ENCODE measurements at regions not wholly inside any gene's neighbourhood (a gene's known extent, or its start where the extent isn't known, plus 50 kb on each side); places are given as distances from the start of the nearest gene placed in this dataset.

DNA sequence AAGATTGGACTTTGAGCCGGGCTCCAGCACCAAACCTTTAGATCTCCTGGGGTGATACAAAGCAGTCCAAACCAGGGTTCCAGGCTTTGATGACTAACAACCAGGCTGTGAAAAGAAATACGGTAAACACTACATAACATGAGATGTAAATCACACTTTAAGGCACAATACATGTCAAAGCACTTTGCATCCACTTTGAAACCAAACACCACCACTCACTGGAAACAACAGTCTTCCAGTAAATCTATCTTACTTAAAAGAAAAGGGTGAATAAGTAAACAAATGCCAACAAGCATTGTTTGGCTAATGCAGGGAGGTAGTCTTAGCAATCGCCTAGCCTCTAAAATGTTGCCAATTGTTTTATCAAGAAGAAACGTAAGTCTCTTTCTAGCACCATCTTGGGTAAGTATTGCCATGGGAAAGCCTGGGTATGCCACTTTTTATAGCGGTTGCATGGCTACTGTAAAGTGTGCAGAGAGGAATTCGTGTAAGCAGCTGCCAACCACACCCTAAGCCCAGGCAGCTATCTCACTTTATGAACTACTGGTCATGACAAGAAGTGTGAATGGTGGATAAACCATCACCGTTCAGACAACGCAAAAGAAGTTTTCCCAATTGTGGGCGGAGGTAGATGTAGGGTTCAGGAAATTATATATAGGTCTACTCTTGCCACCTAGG is 267.4 kb upstream of the PSMD7 start:
- intact Hi-C loops (cut with DNase I) = no loop called here
- Histone ChIP-seq H3K36me3 (no peaks in the 10 kb centered on the region), H3K4me3 (no peak overlapping the region), H3K4me1 (no peaks in the 10 kb centered on the region), H3K27me3 (peaks cover 0 to 16% (median 0%) of the 10 kb centered on the region in 9 donors), H3K27ac (no peak overlapping the region), H3K9me3 (no peaks in the 10 kb centered on the region)
- 67 to 76% (median 68%) methylated on average over 9 of the region's 9 CpGs for WGBS, 4 donors
- TF ChIP-seq, protein P1, sequence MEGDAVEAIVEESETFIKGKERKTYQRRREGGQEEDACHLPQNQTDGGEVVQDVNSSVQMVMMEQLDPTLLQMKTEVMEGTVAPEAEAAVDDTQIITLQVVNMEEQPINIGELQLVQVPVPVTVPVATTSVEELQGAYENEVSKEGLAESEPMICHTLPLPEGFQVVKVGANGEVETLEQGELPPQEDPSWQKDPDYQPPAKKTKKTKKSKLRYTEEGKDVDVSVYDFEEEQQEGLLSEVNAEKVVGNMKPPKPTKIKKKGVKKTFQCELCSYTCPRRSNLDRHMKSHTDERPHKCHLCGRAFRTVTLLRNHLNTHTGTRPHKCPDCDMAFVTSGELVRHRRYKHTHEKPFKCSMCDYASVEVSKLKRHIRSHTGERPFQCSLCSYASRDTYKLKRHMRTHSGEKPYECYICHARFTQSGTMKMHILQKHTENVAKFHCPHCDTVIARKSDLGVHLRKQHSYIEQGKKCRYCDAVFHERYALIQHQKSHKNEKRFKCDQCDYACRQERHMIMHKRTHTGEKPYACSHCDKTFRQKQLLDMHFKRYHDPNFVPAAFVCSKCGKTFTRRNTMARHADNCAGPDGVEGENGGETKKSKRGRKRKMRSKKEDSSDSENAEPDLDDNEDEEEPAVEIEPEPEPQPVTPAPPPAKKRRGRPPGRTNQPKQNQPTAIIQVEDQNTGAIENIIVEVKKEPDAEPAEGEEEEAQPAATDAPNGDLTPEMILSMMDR (IDR thresholded peaks at IDR 0.05) = no peak
- TF ChIP-seq POLR2A (IDR thresholded peaks at IDR 0.05) = no peak
- DNase-seq = no peak
- no peak for ATAC-seq

GRCh38 chr16:74026373-74027281 is 270.0 kb upstream of the PSMD7 start:
- intact Hi-C loops (cut with DNase I) = no loop called here

DNA sequence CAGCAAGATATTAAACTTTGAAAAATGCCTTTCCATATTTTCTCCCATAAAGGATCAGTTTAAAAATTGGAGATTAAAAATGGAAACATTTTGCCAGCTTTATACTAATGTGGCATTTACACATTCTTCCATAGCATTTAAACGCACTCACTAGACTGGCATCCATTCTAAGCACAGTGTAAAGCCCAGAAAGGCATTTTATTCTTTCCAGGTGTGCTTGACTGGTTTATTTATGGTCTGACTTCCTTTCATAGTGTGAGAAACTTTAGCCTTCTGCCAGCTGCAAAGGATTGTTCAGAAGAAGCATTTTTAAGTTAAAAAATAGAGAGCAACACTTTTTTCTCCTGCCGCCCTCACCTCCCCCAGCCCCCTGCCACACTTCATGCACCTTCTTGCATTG is 271.7 kb upstream of the PSMD7 start:
- Histone ChIP-seq H3K4me1 (no peaks in the 10 kb centered on the region), H3K4me3 (no peak overlapping the region), H3K36me3 (no peaks in the 10 kb centered on the region), H3K27ac (no peak overlapping the region), H3K9me3 (no peaks in the 10 kb centered on the region), H3K27me3 (peaks cover 0 to 8% (median 0%) of the 10 kb centered on the region in 9 donors)
- 70 to 84% (median 77%) methylated on average over 2 of the region's 2 CpGs for WGBS, 4 donors
- ATAC-seq (no peak), DNase-seq (no peak)
- TF ChIP-seq, protein P1 (IDR thresholded peaks at IDR 0.05) = no peak
- TF ChIP-seq POLR2A (IDR thresholded peaks at IDR 0.05) = no peak
- intact Hi-C loops (cut with DNase I) = no loop called here

More at GRCh38 chr16:74026373-74027281, 270.0 kb upstream of the PSMD7 start:
- no peaks in the 10 kb centered on the region for H3K9me3 ChIP-seq
- TF ChIP-seq POLR2A (IDR thresholded peaks at IDR 0.05) = no peak
- TF ChIP-seq, protein P1 (IDR thresholded peaks at IDR 0.05) = no peak
- DNase-seq (no peak), ATAC-seq (no peak)
- H3K4me3 ChIP-seq = no peak overlapping the region
- H3K4me1 ChIP-seq = no peaks in the 10 kb centered on the region
- WGBS, 4 donors = 33 to 39% (median 35%) methylated on average over 6 of the region's 6 CpGs
- H3K27me3 ChIP-seq = peaks cover 0 to 8% (median 0%) of the 10 kb centered on the region in 9 donors
- H3K27ac ChIP-seq = no peak overlapping the region
- no peaks in the 10 kb centered on the region for H3K36me3 ChIP-seq

DNA sequence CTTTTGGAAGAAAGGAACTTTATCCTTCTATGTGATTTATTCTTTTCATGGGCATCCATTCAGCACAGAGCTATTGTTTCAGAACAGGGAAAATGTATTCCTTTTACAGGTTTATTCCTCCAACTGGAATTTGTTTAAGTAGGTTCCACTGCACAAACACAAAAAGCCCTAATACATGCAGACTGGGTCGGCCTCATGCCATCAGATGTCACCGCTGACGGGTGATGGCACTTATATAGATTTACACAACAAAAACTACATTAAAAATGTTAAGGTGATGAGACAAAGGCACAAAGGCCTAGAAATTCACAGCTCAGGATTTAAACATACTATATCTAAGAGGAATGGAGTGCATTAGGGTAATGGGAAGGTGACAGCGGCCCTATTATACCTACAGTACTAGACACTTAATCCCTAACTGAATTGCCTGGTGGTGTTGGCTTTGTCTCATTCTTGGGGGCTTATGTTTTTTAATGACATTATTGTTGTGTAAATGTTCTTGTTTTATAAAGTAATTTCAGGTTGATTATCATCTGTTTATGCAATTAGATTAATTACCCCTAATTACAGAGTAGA is 276.4 kb upstream of the PSMD7 start:
- no peak for DNase-seq
- ATAC-seq = no peak
- Histone ChIP-seq H3K4me1 (no peaks in the 10 kb centered on the region), H3K27ac (no peak overlapping the region), H3K27me3 (peaks cover 0 to 3% (median 0%) of the 10 kb centered on the region in 9 donors), H3K9me3 (peaks cover 0 to 2% (median 0%) of the 10 kb centered on the region in 12 donors), H3K4me3 (no peak overlapping the region), H3K36me3 (no peaks in the 10 kb centered on the region)
- WGBS, 4 donors = 68 to 85% (median 77%) methylated on average over 4 of the region's 4 CpGs
- intact Hi-C loops (cut with DNase I) = no loop called here
- TF ChIP-seq, protein P1 (IDR thresholded peaks at IDR 0.05) = no peak
- no peak for TF ChIP-seq POLR2A (IDR thresholded peaks at IDR 0.05)
